NCI-H774 (cell line): ENCODE measurements at regions not wholly inside any gene's neighbourhood (a gene's known extent, or its start where the extent isn't known, plus 50 kb on each side); places are given as distances from the start of the nearest gene placed in this dataset.

Source experiments
- DNase-seq: peaks from one replicate; lab custom pipeline; 2025; lab: John Stamatoyannopoulos, UW

GRCh38 chr20:57914205-57914604 is 204.4 kb upstream of the PMEPA1 start:
- DNase-seq: no peak

GRCh38 chr20:57913156-57913930 is 203.5 kb upstream of the PMEPA1 start:
- DNase-seq: no peak

GRCh38 chr20:57912227-57912582 is 202.4 kb upstream of the PMEPA1 start:
- DNase-seq: no peak

GRCh38 chr20:57911512-57912226 is 201.9 kb upstream of the PMEPA1 start:
- no peak for DNase-seq

- DNase-seq: no peak
Measured at GRCh38 chr20:57910716-57911115, 200.9 kb upstream of the PMEPA1 start.

- DNase-seq: no peak
Measured at GRCh38 chr20:57909763-57910331, 200.0 kb upstream of the PMEPA1 start.

GRCh38 chr20:57908704-57909630 is 199.2 kb upstream of the PMEPA1 start:
- no peak for DNase-seq

- DNase-seq: no peak
Measured at GRCh38 chr20:57908226-57908625, 198.4 kb upstream of the PMEPA1 start.

GRCh38 chr20:57907131-57908000 is 197.6 kb upstream of the PMEPA1 start:
- no peak for DNase-seq

GRCh38 chr20:57905448-57905847 is 195.6 kb upstream of the PMEPA1 start:
- no peak for DNase-seq

- DNase-seq: no peak
Measured at GRCh38 chr20:57904314-57905105, 194.7 kb upstream of the PMEPA1 start.

- DNase-seq: no peak
Measured at GRCh38 chr20:57902473-57902872, 192.7 kb upstream of the PMEPA1 start.

- no peak for DNase-seq
Measured at GRCh38 chr20:57901526-57901925, 191.7 kb upstream of the PMEPA1 start.

- no peak for DNase-seq
Measured at GRCh38 chr20:57900226-57900905, 190.6 kb upstream of the PMEPA1 start.

GRCh38 chr20:57899554-57899953 is 189.7 kb upstream of the PMEPA1 start:
- DNase-seq: no peak

GRCh38 chr20:57898332-57898731 is 188.5 kb upstream of the PMEPA1 start:
- DNase-seq: no peak

- no peak for DNase-seq
Measured at GRCh38 chr20:57897891-57898290, 188.1 kb upstream of the PMEPA1 start.

GRCh38 chr20:57897156-57897874 is 187.5 kb upstream of the PMEPA1 start:
- DNase-seq: no peak

- DNase-seq: no peak
Measured at GRCh38 chr20:57896563-57896962, 186.7 kb upstream of the PMEPA1 start.
